A673 (cell line): ENCODE measurements at regions not wholly inside any gene's neighbourhood (a gene's known extent, or its start where the extent isn't known, plus 50 kb on each side); places are given as distances from the start of the nearest gene placed in this dataset.

Experiments used
- BruUV-seq: library from RNA; stranded (reverse); fragments of 400-500 nt; replicated peaks from 2 replicates; lab custom pipeline; 2021; lab: Mats Ljungman, UMichigan
- CTCF ChIA-PET: fragments of 300-600 bp; sonication (Branson Sonifier 250); formaldehyde crosslinking; loops from one replicate; lab custom pipeline; 2022; ENCODE audit warnings: antibody characterized with exemption; lab: Charles Lee
- POLR2A ChIA-PET: fragments of 300-600 bp; sonication (Branson Sonifier 250); formaldehyde crosslinking; loops from one replicate; lab custom pipeline; 2022; ENCODE audit warnings: antibody characterized with exemption; ENCODE audit not compliant: low non-redundant PET; lab: Charles Lee
- DNase-seq: peaks from one replicate; pipeline ENCODE4 v3.0.0-alpha.2; 2015; ENCODE audit warnings: low spot score
- H3K27ac ChIP-seq: fragments of 200-600 bp; sonication (generic); 2 replicates; pipeline ENCODE4 v1.5.1; 2016; ENCODE audit warnings: mixed run types, low read depth, mild to moderate bottlenecking, mixed read lengths, antibody characterized with exemption, low read length; ENCODE audit not compliant: poor library complexity, severe bottlenecking
- H3K27me3 ChIP-seq: fragments of 200-600 bp; sonication (generic); replicated peaks from 2 replicates; pipeline ENCODE4 v1.6.1; 2017; ENCODE audit warnings: mixed run types, low read depth, mild to moderate bottlenecking, mixed read lengths, antibody characterized with exemption, low read length; ENCODE audit not compliant: insufficient read depth, poor library complexity
- H3K36me3 ChIP-seq: fragments of 200-600 bp; sonication (generic); 2 replicates; pipeline ENCODE4 v1.6.1; 2016; ENCODE audit warnings: mixed run types, mild to moderate bottlenecking, mixed read lengths, antibody characterized with exemption, low read length; ENCODE audit not compliant: insufficient read depth, poor library complexity, severe bottlenecking
- H3K4me1 ChIP-seq: fragments of 200-600 bp; sonication (generic); 2 replicates; pipeline ENCODE4 v1.6.1; 2017; ENCODE audit warnings: mixed run types, mild to moderate bottlenecking, mixed read lengths, antibody characterized with exemption, low read length; ENCODE audit not compliant: insufficient read depth, poor library complexity, severe bottlenecking
- H3K4me3 ChIP-seq: fragments of 200-600 bp; sonication (generic); 2 replicates; pipeline ENCODE4 v1.5.1; 2016; ENCODE audit warnings: low read depth, mixed run types, mild to moderate bottlenecking, mixed read lengths, low read length; ENCODE audit not compliant: poor library complexity, severe bottlenecking
- H3K9me3 ChIP-seq: fragments of 200-600 bp; sonication (generic); 2 replicates; pipeline ENCODE4 v1.6.1; 2016; ENCODE audit warnings: mixed run types, low read depth, mild to moderate bottlenecking, mixed read lengths, antibody characterized with exemption, low read length; ENCODE audit not compliant: poor library complexity, severe bottlenecking
- EZH2 ChIP-seq: fragments of 200-600 bp; sonication (generic); IDR thresholded peaks from 2 replicates; pipeline ENCODE4 v1.6.1; 2017; ENCODE audit warnings: borderline replicate concordance, low read depth, mild to moderate bottlenecking, mixed read lengths, antibody characterized with exemption, low read length; ENCODE audit not compliant: poor library complexity, severe bottlenecking
- intact Hi-C: fragments of 100-400 bp; cut with micrococcal nuclease; formaldehyde crosslinking; loops from one replicate; pipeline ENCODE4 v1.10.0; 2022; ENCODE audit not compliant: unreplicated experiment
- TF ChIP-seq, protein P1 (sequence below): fragments of 300-800, 200-600 bp; sonication (generic); conservative IDR thresholded peaks from 2 replicates; pipeline ENCODE4 v1.5.1; 2017; ENCODE audit warnings: low read depth, mild to moderate bottlenecking, antibody characterized with exemption, low read length, moderate library complexity, mixed read lengths

DNA sequence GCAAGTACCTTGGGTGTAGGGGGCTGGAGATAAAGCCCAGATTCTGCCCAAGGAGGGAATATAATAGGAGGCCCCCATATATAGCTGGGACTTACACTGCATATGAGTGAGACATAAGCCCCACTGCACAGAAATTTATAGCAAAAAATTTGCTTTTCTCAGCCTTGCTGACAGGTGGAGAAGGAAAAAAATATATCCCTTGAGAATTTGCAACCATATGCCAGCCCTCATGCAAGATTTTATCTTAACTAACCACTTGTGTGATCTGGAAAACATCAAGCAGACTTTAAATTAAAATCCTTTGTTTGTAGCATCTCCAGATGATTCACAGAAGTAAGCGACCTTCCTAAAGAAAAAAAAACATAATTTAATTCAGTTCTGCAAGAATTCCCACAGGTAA, 288.2 kb downstream of the BCL2 start:
- Histone ChIP-seq H3K27me3 (no peaks in the 10 kb centered on the region), H3K27ac (no peak overlapping the region), H3K4me1 (no peaks in the 10 kb centered on the region), H3K36me3 (no peaks in the 10 kb centered on the region), H3K9me3 (no peaks in the 10 kb centered on the region), H3K4me3 (no peak overlapping the region)
- intact Hi-C loops: no loop called here
- POLR2A ChIA-PET: no interaction called here
- no peak for DNase-seq
- BruUV-seq: no TSS peak
- CTCF ChIA-PET: no interaction called here
- no peak for TF ChIP-seq EZH2
- TF ChIP-seq, protein P1, sequence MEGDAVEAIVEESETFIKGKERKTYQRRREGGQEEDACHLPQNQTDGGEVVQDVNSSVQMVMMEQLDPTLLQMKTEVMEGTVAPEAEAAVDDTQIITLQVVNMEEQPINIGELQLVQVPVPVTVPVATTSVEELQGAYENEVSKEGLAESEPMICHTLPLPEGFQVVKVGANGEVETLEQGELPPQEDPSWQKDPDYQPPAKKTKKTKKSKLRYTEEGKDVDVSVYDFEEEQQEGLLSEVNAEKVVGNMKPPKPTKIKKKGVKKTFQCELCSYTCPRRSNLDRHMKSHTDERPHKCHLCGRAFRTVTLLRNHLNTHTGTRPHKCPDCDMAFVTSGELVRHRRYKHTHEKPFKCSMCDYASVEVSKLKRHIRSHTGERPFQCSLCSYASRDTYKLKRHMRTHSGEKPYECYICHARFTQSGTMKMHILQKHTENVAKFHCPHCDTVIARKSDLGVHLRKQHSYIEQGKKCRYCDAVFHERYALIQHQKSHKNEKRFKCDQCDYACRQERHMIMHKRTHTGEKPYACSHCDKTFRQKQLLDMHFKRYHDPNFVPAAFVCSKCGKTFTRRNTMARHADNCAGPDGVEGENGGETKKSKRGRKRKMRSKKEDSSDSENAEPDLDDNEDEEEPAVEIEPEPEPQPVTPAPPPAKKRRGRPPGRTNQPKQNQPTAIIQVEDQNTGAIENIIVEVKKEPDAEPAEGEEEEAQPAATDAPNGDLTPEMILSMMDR: no peak
